ENCODE measurements at regions not wholly inside any gene's neighbourhood (a gene's known extent, or its start where the extent isn't known, plus 50 kb on each side); places are given as distances from the start of the nearest gene placed in this dataset.

GRCh38 chr7:27430105-27430504 is 187.5 kb downstream of the EVX1 start:
- Histone ChIP-seq H3K27me3 (ENCODE audit: control insufficient read depth in 1 of 2, insufficient read depth in 2 of 2, low read length in 2 of 2) (peaks cover 0 to 2% of the 10 kb centered on the region in 2 experiments; a peak in 1 of 5 replicates), H3K4me1 (ENCODE audit: insufficient read depth, low read length) (no peaks in the 10 kb centered on the region), H4K20me1 (ENCODE audit: insufficient read depth, low read length) (no peaks in the 10 kb centered on the region), H2AFZ (ENCODE audit: low read length) (no peak overlapping the region), H3K4me3 (replicated peaks in 1 of 3; ENCODE audit: insufficient read depth in 1 of 3, low read depth in 2 of 3, low read length in 3 of 3) (no peak overlapping the region), H3K9ac (ENCODE audit: insufficient read depth, low read depth, low read length) (no peak overlapping the region), H3K9me3 (ENCODE audit: low read length) (no peaks in the 10 kb centered on the region), H3K27ac (ENCODE audit: extremely low read length, insufficient read depth, low read length) (no peak overlapping the region), H3K4me2 (ENCODE audit: low read depth, low read length) (no peak overlapping the region), H3K36me3 (replicated peaks in 1 of 2; ENCODE audit: control insufficient read depth in 1 of 2, insufficient read depth in 2 of 2, low read length in 2 of 2) (no peaks in the 10 kb centered on the region), H3K79me2 (ENCODE audit: insufficient read depth, low read length) (no peaks in the 10 kb centered on the region)
- peak; percentile 45; the same call in 1 of the 2 replicates for TF ChIP-seq MAFF (IDR thresholded peaks at IDR 0.05; ENCODE audit: low read depth, low read length)
- TF ChIP-seq MAFK (conservative IDR thresholded peaks at IDR 0.05 in 1 of 2, IDR thresholded peaks at IDR 0.05 in 1 of 2; ENCODE audit: low read length in 2 of 2) = peak; percentile 30 to 69; a peak in 2 of 4 replicates
- TF ChIP-seq SUZ12 (IDR thresholded peaks at IDR 0.05; ENCODE audit: low read depth, low read length) = no peak
- no peak for TF ChIP-seq POGZ (CRISPR knock-in tag; IDR thresholded peaks at IDR 0.05)
- in situ Hi-C loops (cut with HindIII; ENCODE audit: extremely low pct_ligation_motif_present, low pct_unique_long_range_greater_than_20kb) = no loop called here
- FAIRE-seq (no peak), DNase-seq (ENCODE audit: low spot score) (no peak), ATAC-seq (no peak)
- CTCF ChIA-PET (ENCODE audit: low intra/inter-chr PET ratio, low total read pairs) = no interaction called here
- no TSS peak for BruUV-seq (replicated peaks)
- intact Hi-C loops (cut with micrococcal nuclease; ENCODE audit: unreplicated experiment) = no loop called here
- POLR2A ChIA-PET = no interaction called here
- 1% methylated on average over 2 of the region's 2 CpGs for WGBS (ENCODE audit: low lambda C conversion rate)

- in situ Hi-C loops (cut with HindIII; ENCODE audit: extremely low pct_ligation_motif_present, low pct_unique_long_range_greater_than_20kb) = no loop called here
- DNase-seq (ENCODE audit: low spot score) (no peak), FAIRE-seq (no peak), ATAC-seq (no peak)
- Histone ChIP-seq H3K4me3 (replicated peaks in 1 of 3; ENCODE audit: insufficient read depth in 1 of 3, low read depth in 2 of 3, low read length in 3 of 3) (no peak overlapping the region), H3K79me2 (ENCODE audit: insufficient read depth, low read length) (no peaks in the 10 kb centered on the region), H3K27ac (ENCODE audit: extremely low read length, insufficient read depth, low read length) (no peak overlapping the region), H3K36me3 (replicated peaks in 1 of 2; ENCODE audit: control insufficient read depth in 1 of 2, insufficient read depth in 2 of 2, low read length in 2 of 2) (no peaks in the 10 kb centered on the region), H3K4me2 (ENCODE audit: low read depth, low read length) (no peak overlapping the region), H3K27me3 (ENCODE audit: control insufficient read depth in 1 of 2, insufficient read depth in 2 of 2, low read length in 2 of 2) (peaks cover 0 to 2% of the 10 kb centered on the region in 2 experiments; a peak in 1 of 5 replicates), H3K4me1 (ENCODE audit: insufficient read depth, low read length) (no peaks in the 10 kb centered on the region), H3K9me3 (ENCODE audit: low read length) (no peaks in the 10 kb centered on the region), H4K20me1 (ENCODE audit: insufficient read depth, low read length) (no peaks in the 10 kb centered on the region), H2AFZ (ENCODE audit: low read length) (no peak overlapping the region), H3K9ac (ENCODE audit: insufficient read depth, low read depth, low read length) (no peak overlapping the region)
- intact Hi-C loops (cut with micrococcal nuclease; ENCODE audit: unreplicated experiment) = no loop called here
- 27% methylated on average over 3 of the region's 3 CpGs for WGBS (ENCODE audit: low lambda C conversion rate)
- POLR2A ChIA-PET = no interaction called here
- CTCF ChIA-PET (ENCODE audit: low intra/inter-chr PET ratio, low total read pairs) = no interaction called here
- no TSS peak for BruUV-seq (replicated peaks)
- TF ChIP-seq SNAPC5 (CRISPR knock-in tag; IDR thresholded peaks at IDR 0.05; ENCODE audit: borderline replicate concordance) = no peak
- no peak for TF ChIP-seq KAT8 (CRISPR knock-in tag; IDR thresholded peaks at IDR 0.05)
- TF ChIP-seq KDM4B (CRISPR knock-in tag; IDR thresholded peaks at IDR 0.05) = no peak
- TF ChIP-seq RFX3 (CRISPR knock-in tag; IDR thresholded peaks at IDR 0.05) = no peak
- no peak for TF ChIP-seq HMGXB3 (CRISPR knock-in tag; IDR thresholded peaks at IDR 0.05; ENCODE audit: borderline replicate concordance)
- no peak for TF ChIP-seq REXO4 (CRISPR knock-in tag; IDR thresholded peaks at IDR 0.05; ENCODE audit: borderline replicate concordance)
- no peak for TF ChIP-seq ZNF326 (CRISPR knock-in tag; IDR thresholded peaks at IDR 0.05; ENCODE audit: borderline replicate concordance)
- TF ChIP-seq ZNF547 (CRISPR knock-in tag; IDR thresholded peaks at IDR 0.05) = no peak
Measured at GRCh38 chr7:27431465-27431864, 188.9 kb downstream of the EVX1 start.
